PC-3 (cell line): ENCODE measurements at regions not wholly inside any gene's neighbourhood (a gene's known extent, or its start where the extent isn't known, plus 50 kb on each side); places are given as distances from the start of the nearest gene placed in this dataset.

Source experiments
- EZH2 ChIP-seq: fragments of 300-600 bp; sonication (generic); IDR thresholded peaks from one replicate; pipeline ENCODE4 v1.6.1; 2017; ENCODE audit warnings: antibody characterized with exemption, mild to moderate bottlenecking, low read length; ENCODE audit not compliant: unreplicated experiment
- TF ChIP-seq, protein P1 (sequence below): fragments of 300-600 bp; sonication (generic); conservative IDR thresholded peaks from 2 replicates; pipeline ENCODE4 v1.5.1; 2017; ENCODE audit warnings: antibody characterized with exemption, low read depth, mild to moderate bottlenecking, low read length

DNA sequence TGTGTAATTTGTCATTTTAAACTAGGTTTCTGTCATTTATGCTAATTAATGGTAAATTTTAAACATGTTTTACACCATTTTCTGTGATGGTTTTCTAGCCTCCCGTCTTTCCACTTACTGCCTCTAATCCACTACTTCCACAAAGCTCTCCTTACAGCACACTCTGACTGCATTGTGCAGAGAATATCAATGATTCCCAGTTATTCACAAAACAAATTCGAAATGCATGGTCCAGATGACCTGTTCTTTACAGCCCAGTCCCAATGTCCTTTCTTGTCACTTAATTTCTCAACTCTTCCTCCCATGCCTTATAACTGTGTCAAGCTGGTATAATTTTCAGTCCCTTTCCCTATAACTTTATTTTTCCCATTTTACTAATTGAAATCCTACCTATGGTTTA lies 770.5 kb downstream of the USP25 start:
- TF ChIP-seq EZH2 = no peak
- TF ChIP-seq, protein P1, sequence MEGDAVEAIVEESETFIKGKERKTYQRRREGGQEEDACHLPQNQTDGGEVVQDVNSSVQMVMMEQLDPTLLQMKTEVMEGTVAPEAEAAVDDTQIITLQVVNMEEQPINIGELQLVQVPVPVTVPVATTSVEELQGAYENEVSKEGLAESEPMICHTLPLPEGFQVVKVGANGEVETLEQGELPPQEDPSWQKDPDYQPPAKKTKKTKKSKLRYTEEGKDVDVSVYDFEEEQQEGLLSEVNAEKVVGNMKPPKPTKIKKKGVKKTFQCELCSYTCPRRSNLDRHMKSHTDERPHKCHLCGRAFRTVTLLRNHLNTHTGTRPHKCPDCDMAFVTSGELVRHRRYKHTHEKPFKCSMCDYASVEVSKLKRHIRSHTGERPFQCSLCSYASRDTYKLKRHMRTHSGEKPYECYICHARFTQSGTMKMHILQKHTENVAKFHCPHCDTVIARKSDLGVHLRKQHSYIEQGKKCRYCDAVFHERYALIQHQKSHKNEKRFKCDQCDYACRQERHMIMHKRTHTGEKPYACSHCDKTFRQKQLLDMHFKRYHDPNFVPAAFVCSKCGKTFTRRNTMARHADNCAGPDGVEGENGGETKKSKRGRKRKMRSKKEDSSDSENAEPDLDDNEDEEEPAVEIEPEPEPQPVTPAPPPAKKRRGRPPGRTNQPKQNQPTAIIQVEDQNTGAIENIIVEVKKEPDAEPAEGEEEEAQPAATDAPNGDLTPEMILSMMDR = no peak
